Neural progenitor cell (in vitro differentiated cells): ENCODE measurements at regions not wholly inside any gene's neighbourhood (a gene's known extent, or its start where the extent isn't known, plus 50 kb on each side); places are given as distances from the start of the nearest gene placed in this dataset.

ENCODE experiments used
- DNase-seq: peaks from one replicate; pipeline ENCODE4 v3.0.0-alpha.2; 2016; ENCODE audit warnings: low spot score
- H2AFZ ChIP-seq: fragments of 200-600 bp; sonication (generic); replicated peaks from 2 replicates; pipeline ENCODE4 v1.6.1; 2016; ENCODE audit warnings: antibody characterized with exemption
- H3F3A ChIP-seq: fragments of 200-600 bp; sonication (generic); 2 replicates; pipeline ENCODE4 v1.6.1; 2016; ENCODE audit warnings: antibody characterized with exemption, low read depth
- H3K27ac ChIP-seq: fragments of 200-600 bp; sonication (generic); 2 replicates; pipeline ENCODE4 v1.5.1; 2016; ENCODE audit warnings: mild to moderate bottlenecking
- H3K27me3 ChIP-seq: fragments of 200-600 bp; sonication (generic); 2 replicates; pipeline ENCODE4 v1.6.1; 2016; ENCODE audit warnings: mild to moderate bottlenecking, moderate library complexity
- H3K36me3 ChIP-seq: fragments of 200-600 bp; sonication (generic); 2 replicates; pipeline ENCODE4 v1.5.1; 2016
- H3K4me1 ChIP-seq: fragments of 200-600 bp; sonication (generic); 2 replicates; pipeline ENCODE4 v1.6.1; 2016; ENCODE audit warnings: mixed run types
- H3K4me2 ChIP-seq: fragments of 200-600 bp; sonication (generic); 2 replicates; pipeline ENCODE4 v1.6.1; 2016
- H3K4me3 ChIP-seq: fragments of 200-600 bp; sonication (generic); 2 replicates; pipeline ENCODE4 v1.5.1; 2016
- H3K79me2 ChIP-seq: fragments of 200-600 bp; sonication (generic); 2 replicates; pipeline ENCODE4 v1.6.1; 2016; ENCODE audit warnings: low read depth
- H3K9ac ChIP-seq: fragments of 200-600 bp; sonication (generic); 2 replicates; pipeline ENCODE4 v1.6.1; 2016
- H3K9me3 ChIP-seq: fragments of 200-600 bp; sonication (generic); 2 replicates; pipeline ENCODE4 v1.5.1; 2016; ENCODE audit warnings: low read depth
- H4K20me1 ChIP-seq: fragments of 200-600 bp; sonication (generic); 2 replicates; pipeline ENCODE4 v1.6.1; 2016; ENCODE audit warnings: low read depth
- H3K27ac Mint-ChIP-seq: 3 replicates; pipeline ENCODE4 v1.8.0; 2021; ENCODE audit warnings: mixed read lengths
- H3K27me3 Mint-ChIP-seq: 2 replicates; pipeline ENCODE4 v1.8.0; 2022; ENCODE audit warnings: low read depth, mild to moderate bottlenecking, inconsistent platforms, moderate library complexity, mixed read lengths; ENCODE audit not compliant: insufficient read depth
- H3K36me3 Mint-ChIP-seq: 3 replicates; pipeline ENCODE4 v1.8.0; 2021; ENCODE audit warnings: mixed read lengths
- H3K4me1 Mint-ChIP-seq: 3 replicates; pipeline ENCODE4 v1.8.0; 2021; ENCODE audit warnings: mixed read lengths
- H3K4me3 Mint-ChIP-seq: 3 replicates; pipeline ENCODE4 v1.8.0; 2021; ENCODE audit warnings: mild to moderate bottlenecking, moderate library complexity, mixed read lengths
- H3K9me3 Mint-ChIP-seq: 3 replicates; pipeline ENCODE4 v1.8.0; 2020; ENCODE audit warnings: mixed read lengths
- EZH2 ChIP-seq: fragments of 200-600 bp; sonication (generic); IDR thresholded peaks from 2 replicates; pipeline ENCODE4 v1.6.1; 2017; ENCODE audit warnings: antibody characterized with exemption, mild to moderate bottlenecking, moderate library complexity
- EZH2phosphoT487 ChIP-seq: fragments of 200-600 bp; sonication (generic); IDR thresholded peaks from 2 replicates; pipeline ENCODE4 v1.6.1; 2017; ENCODE audit warnings: antibody characterized with exemption
- TF ChIP-seq, protein P1 (sequence below): fragments of 200-600 bp; sonication (generic); IDR thresholded peaks from 2 replicates; pipeline ENCODE4 v1.5.1; 2017; ENCODE audit warnings: antibody characterized with exemption, mild to moderate bottlenecking

DNA sequence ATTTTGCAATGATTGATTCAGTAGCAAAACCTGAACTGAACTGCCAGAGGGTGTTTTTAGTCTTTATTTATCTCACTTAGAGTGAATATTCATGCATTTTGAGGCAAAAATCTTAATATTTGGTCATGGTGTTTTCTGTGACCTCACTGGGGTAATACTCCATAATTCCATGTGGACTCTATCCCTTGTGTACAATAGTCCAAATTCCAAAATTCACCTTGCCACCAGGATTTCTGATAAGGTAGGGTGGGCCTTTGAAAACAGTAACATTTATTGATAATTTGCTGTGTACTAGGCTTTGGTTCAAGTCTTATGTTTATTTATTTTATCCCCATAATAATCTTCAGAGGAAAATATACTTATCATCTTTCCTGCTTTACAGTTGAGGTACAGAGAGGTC, 68.4 kb upstream of the PDE5A start:
- Mint-ChIP-seq H3K27me3 (no peaks in the 10 kb centered on the region), H3K27ac (no peak overlapping the region)
- H3K27ac ChIP-seq, result no peak overlapping the region

DNA sequence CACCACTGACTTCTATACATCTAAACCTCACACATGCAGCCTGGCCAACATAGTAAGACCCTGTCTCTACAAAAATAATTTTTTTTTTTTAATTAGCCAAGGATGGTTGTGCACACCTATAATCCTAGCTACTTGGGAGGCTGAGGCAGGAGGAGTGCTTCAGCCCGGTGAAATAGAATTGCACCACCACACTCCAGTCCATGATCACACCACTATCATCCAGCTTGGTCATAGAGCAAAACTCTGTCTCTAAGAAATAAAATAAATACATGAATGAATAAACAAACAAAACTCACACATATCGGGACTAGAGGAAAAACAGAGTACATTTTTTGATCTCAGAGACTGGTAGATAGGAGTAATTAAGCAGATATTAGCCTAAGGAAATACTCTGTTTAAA, 66.6 kb upstream of the PDE5A start:
- H3K27ac ChIP-seq, result no peak overlapping the region
- no peak overlapping the region for H3K4me3 Mint-ChIP-seq
- no peaks in the 10 kb centered on the region for H3K4me1 Mint-ChIP-seq
- H3K9ac ChIP-seq, result no peak overlapping the region
- no peaks in the 10 kb centered on the region for H3K27me3 ChIP-seq
- H3K9me3 Mint-ChIP-seq, result peaks cover 12% of the 10 kb centered on the region
- H3K4me3 ChIP-seq, result no peak overlapping the region
- no peak overlapping the region for H2AFZ ChIP-seq
- H3K27me3 Mint-ChIP-seq, result no peaks in the 10 kb centered on the region
- no peaks in the 10 kb centered on the region for H3K9me3 ChIP-seq
- DNase-seq, result no peak
- no peaks in the 10 kb centered on the region for H4K20me1 ChIP-seq
- no peak overlapping the region for H3K4me2 ChIP-seq
- TF ChIP-seq EZH2 (no peak), EZH2phosphoT487 (no peak)
- TF ChIP-seq, protein P1, sequence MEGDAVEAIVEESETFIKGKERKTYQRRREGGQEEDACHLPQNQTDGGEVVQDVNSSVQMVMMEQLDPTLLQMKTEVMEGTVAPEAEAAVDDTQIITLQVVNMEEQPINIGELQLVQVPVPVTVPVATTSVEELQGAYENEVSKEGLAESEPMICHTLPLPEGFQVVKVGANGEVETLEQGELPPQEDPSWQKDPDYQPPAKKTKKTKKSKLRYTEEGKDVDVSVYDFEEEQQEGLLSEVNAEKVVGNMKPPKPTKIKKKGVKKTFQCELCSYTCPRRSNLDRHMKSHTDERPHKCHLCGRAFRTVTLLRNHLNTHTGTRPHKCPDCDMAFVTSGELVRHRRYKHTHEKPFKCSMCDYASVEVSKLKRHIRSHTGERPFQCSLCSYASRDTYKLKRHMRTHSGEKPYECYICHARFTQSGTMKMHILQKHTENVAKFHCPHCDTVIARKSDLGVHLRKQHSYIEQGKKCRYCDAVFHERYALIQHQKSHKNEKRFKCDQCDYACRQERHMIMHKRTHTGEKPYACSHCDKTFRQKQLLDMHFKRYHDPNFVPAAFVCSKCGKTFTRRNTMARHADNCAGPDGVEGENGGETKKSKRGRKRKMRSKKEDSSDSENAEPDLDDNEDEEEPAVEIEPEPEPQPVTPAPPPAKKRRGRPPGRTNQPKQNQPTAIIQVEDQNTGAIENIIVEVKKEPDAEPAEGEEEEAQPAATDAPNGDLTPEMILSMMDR, result no peak
- no peaks in the 10 kb centered on the region for H3K79me2 ChIP-seq
- no peaks in the 10 kb centered on the region for H3K36me3 ChIP-seq
- H3K36me3 Mint-ChIP-seq, result no peaks in the 10 kb centered on the region
- H3K27ac Mint-ChIP-seq, result no peak overlapping the region
- no peaks in the 10 kb centered on the region for H3K4me1 ChIP-seq
- H3F3A ChIP-seq, result no peaks in the 10 kb centered on the region

More for the DNA sequence above, 68.4 kb upstream of the PDE5A start:
- Histone ChIP-seq H3K9me3 (no peaks in the 10 kb centered on the region), H3K4me2 (no peak overlapping the region), H3K36me3 (no peaks in the 10 kb centered on the region), H3K79me2 (no peaks in the 10 kb centered on the region), H3F3A (no peaks in the 10 kb centered on the region), H3K9ac (no peak overlapping the region), H3K27me3 (no peaks in the 10 kb centered on the region), H3K4me3 (no peak overlapping the region), H4K20me1 (no peaks in the 10 kb centered on the region), H3K4me1 (no peaks in the 10 kb centered on the region), H2AFZ (no peak overlapping the region)
- DNase-seq, result no peak
- no peaks in the 10 kb centered on the region for H3K4me1 Mint-ChIP-seq
- H3K36me3 Mint-ChIP-seq, result no peaks in the 10 kb centered on the region
- H3K4me3 Mint-ChIP-seq, result no peak overlapping the region
- TF ChIP-seq EZH2phosphoT487, result no peak
- TF ChIP-seq EZH2, result no peak
- TF ChIP-seq, protein P1, result no peak
- peaks cover 2% of the 10 kb centered on the region for H3K9me3 Mint-ChIP-seq

DNA sequence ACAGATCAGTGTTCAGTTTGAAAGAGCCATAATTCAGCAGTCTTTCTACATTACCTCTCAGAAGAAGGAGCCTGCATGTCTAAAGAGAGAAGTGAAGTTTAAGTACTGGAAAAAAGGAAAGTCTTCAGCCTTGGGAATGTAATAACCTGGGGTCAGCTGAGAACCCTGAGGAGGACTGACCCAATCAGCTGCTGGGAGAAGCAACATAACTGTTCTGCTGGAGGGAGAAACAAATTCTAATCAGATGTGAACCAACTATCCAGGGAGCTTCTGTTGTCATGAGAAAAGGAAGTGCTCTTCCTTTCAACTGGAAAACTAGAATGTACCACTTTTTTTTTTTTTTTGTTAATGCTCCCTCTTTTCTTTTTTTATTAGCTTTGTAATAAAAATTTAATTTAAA, 64.5 kb upstream of the PDE5A start:
- no peaks in the 10 kb centered on the region for H3K9me3 ChIP-seq
- no peaks in the 10 kb centered on the region for H3K36me3 Mint-ChIP-seq
- no peaks in the 10 kb centered on the region for H3K27me3 ChIP-seq
- no peaks in the 10 kb centered on the region for H3K4me1 Mint-ChIP-seq
- H3K9me3 Mint-ChIP-seq, result peaks cover 9% of the 10 kb centered on the region
- H3K4me2 ChIP-seq, result no peak overlapping the region
- H3K36me3 ChIP-seq, result no peaks in the 10 kb centered on the region
- H3K9ac ChIP-seq, result no peak overlapping the region
- TF ChIP-seq, protein P1, result no peak
- TF ChIP-seq EZH2 (no peak), EZH2phosphoT487 (no peak)
- H4K20me1 ChIP-seq, result no peaks in the 10 kb centered on the region
- H3K79me2 ChIP-seq, result no peaks in the 10 kb centered on the region
- no peak overlapping the region for H3K4me3 Mint-ChIP-seq
- H3K27ac Mint-ChIP-seq, result no peak overlapping the region
- H3F3A ChIP-seq, result no peaks in the 10 kb centered on the region
- no peaks in the 10 kb centered on the region for H3K4me1 ChIP-seq
- no peak overlapping the region for H3K27ac ChIP-seq
- no peak for DNase-seq
- H3K4me3 ChIP-seq, result no peak overlapping the region
- no peak overlapping the region for H2AFZ ChIP-seq
- H3K27me3 Mint-ChIP-seq, result no peaks in the 10 kb centered on the region
